GM10248 (cell line): ENCODE measurements at regions not wholly inside any gene's neighbourhood (a gene's known extent, or its start where the extent isn't known, plus 50 kb on each side); places are given as distances from the start of the nearest gene placed in this dataset.

ENCODE experiments used
- CTCF ChIA-PET: fragments of 300-600 bp; sonication (Branson Sonifier 250); formaldehyde crosslinking; extraction: SDS; loops from one replicate; lab custom pipeline; 2021; ENCODE audit warnings: antibody characterized with exemption; lab: Yijun Ruan, JAX
- POLR2A ChIA-PET: fragments of 350-650 bp; sonication (Branson Sonifier 250); formaldehyde crosslinking; extraction: SDS; loops from one replicate; lab custom pipeline; 2020; ENCODE audit warnings: antibody characterized with exemption; lab: Yijun Ruan, JAX
- DNase-seq: peaks from one replicate; pipeline ENCODE4 v3.0.0; 2012; ENCODE audit errors: extremely low spot score
- CTCF ChIP-seq: IDR thresholded peaks from 2 replicates; pipeline ENCODE4 v1.5.1; 2012; ENCODE audit warnings: mild to moderate bottlenecking, low read depth; ENCODE audit errors: extremely low read depth, missing control alignments, control extremely low read depth

GRCh38 chr6:114430534-114431124, 87.8 kb upstream of the HS3ST5 start:
- POLR2A ChIA-PET = no interaction called here
- no peak for DNase-seq
- no peak for TF ChIP-seq CTCF
- CTCF ChIA-PET = interaction anchor here (0.9 kb wide), 1 partner anchor 12 kb away, joined by 4 read pairs; no protein-coding TSS in a partner anchor

- no peak for DNase-seq
- no peak for TF ChIP-seq CTCF
- CTCF ChIA-PET = interaction anchor here (0.8 kb wide), 1 partner anchor 16 kb away, joined by 3 read pairs; no protein-coding TSS in a partner anchor
- POLR2A ChIA-PET = no interaction called here
Observed at GRCh38 chr6:114428341-114428740, 85.5 kb upstream of the HS3ST5 start.

GRCh38 chr6:114421199-114421598, 78.4 kb upstream of the HS3ST5 start:
- ChIA-PET CTCF (no interaction called here), POLR2A (no interaction called here)
- no peak for TF ChIP-seq CTCF
- DNase-seq = no peak

GRCh38 chr6:114419175-114419574, 76.4 kb upstream of the HS3ST5 start:
- ChIA-PET CTCF (interaction anchor here (1.1 kb wide), 1 partner anchor 12 kb away, joined by 4 read pairs; no protein-coding TSS in a partner anchor), POLR2A (no interaction called here)
- DNase-seq = peak; percentile 10
- no peak for TF ChIP-seq CTCF

- DNase-seq = no peak
- CTCF ChIA-PET = interaction anchor here (1.1 kb wide), 1 partner anchor 12 kb away, joined by 4 read pairs; no protein-coding TSS in a partner anchor
- POLR2A ChIA-PET = no interaction called here
- no peak for TF ChIP-seq CTCF
Observed at GRCh38 chr6:114418304-114418972, 75.6 kb upstream of the HS3ST5 start.

GRCh38 chr6:114407426-114408035, 64.7 kb upstream of the HS3ST5 start:
- no peak for DNase-seq
- no peak for TF ChIP-seq CTCF
- CTCF ChIA-PET = no interaction called here
- POLR2A ChIA-PET = no interaction called here
